ENCODE measurements at regions not wholly inside any gene's neighbourhood (a gene's known extent, or its start where the extent isn't known, plus 50 kb on each side); places are given as distances from the start of the nearest gene placed in this dataset.
A peak's percentile ranks its signal among the peaks of the same experiment; 100 is the strongest.

- no peak for TF ChIP-seq ZBTB33 (IDR thresholded peaks at IDR 0.05; ENCODE audit: borderline replicate concordance, low read depth)
- no peak for TF ChIP-seq FOXM1 (IDR thresholded peaks at IDR 0.05; ENCODE audit: low read depth)
- TF ChIP-seq RXRA (IDR thresholded peaks at IDR 0.05; ENCODE audit: borderline replicate concordance, low read depth), result peak; percentile 91
- TF ChIP-seq CHD2 (IDR thresholded peaks at IDR 0.05; ENCODE audit: low read length, partially characterized antibody), result no peak
- no peak for TF ChIP-seq MAX (IDR thresholded peaks at IDR 0.05; ENCODE audit: low read depth)
- TF ChIP-seq MXI1 (IDR thresholded peaks at IDR 0.05; ENCODE audit: low read depth, low read length), result no peak
These were observed 92.3 kb downstream of the GAS1 start (continued) for GRCh38 chr9:86854898-86855523.

- TF ChIP-seq RCOR1 (IDR thresholded peaks at IDR 0.05; ENCODE audit: low read length) (no peak), FOSL2 (IDR thresholded peaks at IDR 0.05; ENCODE audit: borderline replicate concordance, low read depth) (no peak; the same call in 1 of the 2 replicates), ZBTB33 (IDR thresholded peaks at IDR 0.05; ENCODE audit: borderline replicate concordance, low read depth) (no peak), MEF2A (IDR thresholded peaks at IDR 0.05; ENCODE audit: borderline replicate concordance, low read depth) (no peak), RFX5 (IDR thresholded peaks at IDR 0.05; ENCODE audit: low read length) (no peak), PBX3 (IDR thresholded peaks at IDR 0.05) (peak; percentile 59), USF1 (IDR thresholded peaks at IDR 0.05; ENCODE audit: borderline replicate concordance, low read depth) (no peak), SIN3A (IDR thresholded peaks at IDR 0.05; ENCODE audit: borderline replicate concordance, low read depth, low read length) (no peak), FOXJ3 (CRISPR knock-in tag; IDR thresholded peaks at IDR 0.05) (no peak), RXRA (IDR thresholded peaks at IDR 0.05; ENCODE audit: borderline replicate concordance, low read depth) (no peak), SMC3 (IDR thresholded peaks at IDR 0.05; ENCODE audit: low read depth, low read length) (no peak), RAD21 (IDR thresholded peaks at IDR 0.05; ENCODE audit: low read length) (no peak), FOXM1 (IDR thresholded peaks at IDR 0.05; ENCODE audit: low read depth) (no peak), MAX (IDR thresholded peaks at IDR 0.05; ENCODE audit: low read depth) (no peak), EZH2phosphoT487 (IDR thresholded peaks at IDR 0.05; ENCODE audit: borderline replicate concordance, low read depth) (no peak), TAF1 (IDR thresholded peaks at IDR 0.05; ENCODE audit: borderline replicate concordance, low read depth, low read length) (no peak), JUND (IDR thresholded peaks at IDR 0.05) (peak; percentile 17; the same call in 1 of the 2 replicates), TCF12 (IDR thresholded peaks at IDR 0.05) (peak; percentile 57)
- 52% methylated on average over 5 of the region's 5 CpGs for WGBS (ENCODE audit: low lambda C conversion rate)
- H3K79me2 ChIP-seq (ENCODE audit: insufficient read depth), result no peaks in the 10 kb centered on the region
- H2AFZ ChIP-seq (ENCODE audit: low read depth), result no peak overlapping the region
- no peaks in the 10 kb centered on the region for H4K20me1 ChIP-seq (ENCODE audit: insufficient read depth)
- no peaks in the 10 kb centered on the region for H3K36me3 ChIP-seq (replicated peaks in 1 of 2; ENCODE audit: control insufficient read depth in 1 of 2, insufficient read depth in 2 of 2, low read length in 1 of 2)
- no peaks in the 10 kb centered on the region for H3K9me3 ChIP-seq
- H3K27ac ChIP-seq (ENCODE audit: low read depth in 2 of 2, low read length in 1 of 2), result no peak overlapping the region
- DNase-seq, result no peak
- no peak overlapping the region for H3K9ac ChIP-seq
- no peaks in the 10 kb centered on the region for H3F3A ChIP-seq (replicated peaks; ENCODE audit: insufficient read depth)
- POLR2A ChIA-PET, result no interaction called here
- no peaks in the 10 kb centered on the region for H3K9me2 ChIP-seq
- CTCF ChIA-PET, result interaction anchor here (1.1 kb wide), 1 partner anchor 19 kb away, joined by 4 read pairs; no protein-coding TSS in a partner anchor
- H3K4me2 ChIP-seq, result no peak overlapping the region
- H3K27me3 ChIP-seq (ENCODE audit: insufficient read depth), result no peaks in the 10 kb centered on the region
- H3K4me3 ChIP-seq (ENCODE audit: low read depth in 2 of 2, low read length in 1 of 2), result no peak overlapping the region
- peaks cover 0 to 3% of the 10 kb centered on the region in 2 experiments; a peak in 1 of 4 replicates for H3K4me1 ChIP-seq (ENCODE audit: control insufficient read depth in 1 of 2, insufficient read depth in 2 of 2, low read depth in 1 of 2, low read length in 1 of 2)
These were observed 100.7 kb downstream of the GAS1 start for GRCh38 chr9:86846656-86847055.

All from SK-N-SH (cell line).